CD4-positive, alpha-beta memory T cell (primary cell): ENCODE measurements at regions not wholly inside any gene's neighbourhood (a gene's known extent, or its start where the extent isn't known, plus 50 kb on each side); places are given as distances from the start of the nearest gene placed in this dataset.
"Not testable (repeated sequence)": the region's sequence is repeated elsewhere in the genome, so short reads cannot be mapped to it uniquely, and the experiment has no call there.

Experiments used
- CTCF ChIA-PET: fragments of 350-600 bp; sonication (Branson Sonifier 250); formaldehyde crosslinking; loops from one replicate; lab custom pipeline; 2021; ENCODE audit warnings: inconsistent platforms; ENCODE audit not compliant: partially characterized antibody; lab: Charles Lee
- POLR2A ChIA-PET: fragments of 350-600 bp; sonication (Branson Sonifier 250); formaldehyde crosslinking; loops from one replicate; lab custom pipeline; 2021; ENCODE audit not compliant: partially characterized antibody; lab: Charles Lee
- DNase-seq, 5 donors: peaks; one replicate each; pipeline versions ENCODE4 v3.0.0 to v3.0.0-alpha.2; 2020 to 2022; ENCODE audit warnings: mixed read lengths in 1 of 5
- H3K27ac ChIP-seq: one replicate; pipeline ENCODE4 v1.7.0; 2013; ENCODE audit warnings: low read depth, low read length
- H3K27me3 ChIP-seq: 2 replicates; pipeline ENCODE4 v1.7.0; 2013; ENCODE audit warnings: mild to moderate bottlenecking, low read length, moderate library complexity; ENCODE audit not compliant: insufficient read depth
- H3K36me3 ChIP-seq: 2 replicates; pipeline ENCODE4 v1.7.0; 2013; ENCODE audit warnings: mild to moderate bottlenecking, low read length, moderate library complexity; ENCODE audit not compliant: insufficient read depth
- H3K4me1 ChIP-seq: 2 replicates; pipeline ENCODE4 v1.7.0; 2013; ENCODE audit warnings: mild to moderate bottlenecking, low read length, moderate library complexity; ENCODE audit not compliant: insufficient read depth
- H3K4me3 ChIP-seq, 2 donors: one replicate each; pipeline ENCODE4 v1.7.0; 2013; ENCODE audit warnings: low read length in 2 of 2, mild to moderate bottlenecking in 1 of 2
- H3K9me3 ChIP-seq, 2 donors: one replicate each; pipeline ENCODE4 v1.7.0; 2013; ENCODE audit warnings: low read length in 2 of 2, control low read depth in 1 of 2; ENCODE audit not compliant: control insufficient read depth in 1 of 2
- H3K27ac Mint-ChIP-seq, 7 donors: one replicate each; pipeline ENCODE4 v1.8.0; 2020 to 2021; ENCODE audit warnings: mixed read lengths in 7 of 7, mild to moderate bottlenecking in 6 of 7, inconsistent platforms in 3 of 7, moderate library complexity in 3 of 7
- H3K27me3 Mint-ChIP-seq, 2 donors: one replicate each; pipeline ENCODE4 v1.8.0; 2020 to 2021; ENCODE audit warnings: mixed read lengths in 2 of 2
- H3K36me3 Mint-ChIP-seq, 2 donors: one replicate each; pipeline ENCODE4 v1.8.0; 2020 to 2021; ENCODE audit warnings: mixed read lengths in 2 of 2, inconsistent platforms in 1 of 2, mild to moderate bottlenecking in 1 of 2
- H3K4me1 Mint-ChIP-seq, 4 donors: one replicate each; pipeline ENCODE4 v1.8.0; 2020 to 2021; ENCODE audit warnings: mixed read lengths in 4 of 4, mild to moderate bottlenecking in 1 of 4
- H3K4me3 Mint-ChIP-seq, 8 donors: one replicate each; pipeline ENCODE4 v1.8.0; 2020 to 2021; ENCODE audit warnings: mixed read lengths in 8 of 8, mild to moderate bottlenecking in 7 of 8, moderate library complexity in 6 of 8, inconsistent platforms in 3 of 8
- H3K9me3 Mint-ChIP-seq, 8 donors: one replicate each; pipeline ENCODE4 v1.8.0; 2020 to 2021; ENCODE audit warnings: mixed read lengths in 8 of 8, mild to moderate bottlenecking in 5 of 8, inconsistent platforms in 3 of 8, moderate library complexity in 1 of 8
- intact Hi-C: fragments of 100-400 bp; cut with micrococcal nuclease; formaldehyde crosslinking; loops from one replicate; pipeline ENCODE4 v1.15.1; 2023

DNA sequence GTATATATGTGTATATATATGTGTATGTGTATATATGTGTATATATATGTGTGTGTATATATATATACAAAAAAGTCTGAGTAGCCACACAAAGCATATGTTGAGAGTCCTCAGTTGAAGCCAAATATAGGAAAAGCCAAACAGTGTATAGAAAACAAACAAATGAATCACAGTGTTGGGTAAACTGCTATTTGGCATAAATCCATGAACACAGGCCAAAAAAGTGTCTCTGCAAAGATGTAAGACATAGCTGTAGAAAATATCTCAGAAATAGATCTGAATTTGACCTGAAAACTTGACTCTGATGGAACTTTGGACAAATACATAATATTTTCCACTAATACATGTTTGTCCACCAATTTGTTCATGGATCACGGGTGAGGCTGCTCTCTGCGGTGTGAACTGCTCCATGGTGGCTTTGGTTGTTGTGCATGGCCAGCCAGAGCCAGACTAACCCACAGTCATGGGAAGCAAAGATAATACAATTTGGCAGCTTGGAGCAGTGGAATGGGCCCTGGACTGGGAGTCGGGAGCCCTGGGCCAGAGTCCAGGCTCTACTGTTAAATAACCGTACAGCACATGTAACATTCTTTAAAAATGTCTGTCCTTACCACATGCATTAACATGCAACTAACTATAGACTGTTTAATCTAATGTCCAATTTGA is 76.9 kb upstream of the EED start:
- intact Hi-C loops, result no loop called here
- Histone ChIP-seq H3K4me3 (no peak overlapping the region), H3K4me1 (no peaks in the 10 kb centered on the region), H3K27me3 (no peaks in the 10 kb centered on the region), H3K36me3 (no peaks in the 10 kb centered on the region), H3K27ac (no peak overlapping the region), H3K9me3 (no peaks in the 10 kb centered on the region)
- Mint-ChIP-seq H3K36me3 (no peaks in the 10 kb centered on the region), H3K4me3 (no peak overlapping the region), H3K27me3 (no peaks in the 10 kb centered on the region), H3K4me1 (no peaks in the 10 kb centered on the region), H3K9me3 (peaks cover 0 to 2% (median 0%) of the 10 kb centered on the region in 8 donors), H3K27ac (no peak overlapping the region)
- ChIA-PET CTCF (interaction anchor here (1.1 to 1.2 kb wide), 2 partner anchors 26 to 125 kb away, joined by 3 to 5 read pairs; no protein-coding TSS in a partner anchor), POLR2A (interaction anchor here (0.7 kb wide), 1 partner anchor 50 kb away, joined by 4 read pairs; no protein-coding TSS in a partner anchor)
- no peak for DNase-seq

DNA sequence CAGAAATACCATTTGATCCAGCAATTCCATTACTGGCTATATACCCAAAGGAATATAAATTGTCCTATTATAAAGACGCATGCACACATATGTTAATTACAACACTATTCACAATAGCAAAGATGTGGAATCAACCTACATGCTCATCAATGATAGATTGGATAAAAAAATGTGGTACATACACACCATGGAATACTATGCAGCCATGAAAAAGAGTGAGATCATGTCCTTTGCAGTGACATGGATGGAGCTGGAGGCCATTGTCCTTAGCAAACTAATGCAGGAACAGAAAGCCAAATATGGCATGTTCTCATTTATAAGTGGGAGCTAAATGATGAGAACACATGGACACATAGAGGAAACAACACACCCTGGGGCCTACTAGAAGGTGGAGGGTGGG is 78.3 kb upstream of the EED start:
- H3K27me3 Mint-ChIP-seq, H3K36me3 ChIP-seq, H3K4me3 Mint-ChIP-seq, H3K4me1 ChIP-seq, H3K27ac Mint-ChIP-seq, DNase-seq, POLR2A ChIA-PET, H3K27ac ChIP-seq, H3K27me3 ChIP-seq, intact Hi-C loops, H3K4me3 ChIP-seq, H3K9me3 Mint-ChIP-seq, CTCF ChIA-PET, H3K4me1 Mint-ChIP-seq, H3K36me3 Mint-ChIP-seq, H3K9me3 ChIP-seq: not testable (repeated sequence)

DNA sequence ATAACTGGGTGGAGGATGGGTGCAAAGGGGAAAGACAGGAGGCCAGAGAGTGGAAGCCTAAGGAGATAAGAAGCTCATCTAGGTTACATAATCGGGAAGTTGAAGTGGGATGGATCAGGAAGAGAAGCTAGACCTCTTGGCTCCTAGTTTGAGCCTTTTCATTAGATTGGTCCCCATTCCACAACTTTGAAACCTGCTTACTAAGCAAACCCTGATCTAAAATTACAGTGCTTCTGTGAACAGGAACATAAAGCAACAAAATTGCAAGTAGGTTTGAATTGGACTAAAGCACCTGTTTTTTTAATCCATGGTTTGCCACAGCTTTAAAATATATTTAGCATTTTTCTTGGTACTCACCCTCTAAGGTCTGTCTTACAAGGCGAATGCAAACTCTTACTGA is 80.4 kb upstream of the EED start:
- ChIA-PET POLR2A (interaction anchor here (1.1 to 1.6 kb wide), 2 partner anchors 13 to 101 kb away, joined by 3 to 4 read pairs; no protein-coding TSS in a partner anchor), CTCF (interaction anchor here (1.5 to 2.0 kb wide), 2 partner anchors 12 to 30 kb away, joined by 4 to 8 read pairs; no protein-coding TSS in a partner anchor)

DNA sequence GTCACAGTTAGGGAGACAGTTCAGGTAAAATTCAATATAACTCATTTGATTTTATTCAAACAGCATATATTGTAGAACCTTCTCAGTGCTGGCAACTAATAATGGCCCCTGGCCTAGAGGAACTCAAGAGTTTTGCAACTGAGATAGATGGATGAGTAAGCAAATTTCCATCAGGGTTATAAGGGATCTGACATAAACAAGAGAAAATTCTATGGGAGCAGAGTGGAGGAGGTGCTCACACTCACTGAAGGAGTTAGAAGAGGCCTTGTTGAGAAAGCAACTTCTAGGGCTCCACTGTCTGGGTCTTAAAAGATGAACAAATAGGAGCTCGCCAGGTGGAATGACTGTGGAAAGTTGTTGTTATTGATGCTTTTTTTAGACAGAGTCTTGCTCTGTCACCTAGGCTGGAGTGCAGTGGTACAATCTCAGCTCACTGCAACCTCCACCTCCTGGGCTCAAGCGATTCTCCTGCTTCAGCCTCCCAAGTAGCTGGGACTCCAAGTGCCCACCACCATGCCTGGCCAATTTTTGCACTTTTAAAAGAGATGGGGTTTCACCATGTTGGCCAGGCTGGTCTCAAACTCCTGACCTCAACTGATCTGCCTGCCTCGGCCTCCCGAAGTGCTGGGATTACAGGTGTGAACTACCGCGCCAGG is 81.2 kb upstream of the EED start:
- H3K4me1 ChIP-seq, H3K9me3 ChIP-seq, H3K36me3 Mint-ChIP-seq, H3K27ac ChIP-seq, DNase-seq, H3K4me3 Mint-ChIP-seq, H3K27me3 ChIP-seq, intact Hi-C loops, H3K27ac Mint-ChIP-seq, H3K27me3 Mint-ChIP-seq, H3K36me3 ChIP-seq, H3K4me3 ChIP-seq, H3K4me1 Mint-ChIP-seq, H3K9me3 Mint-ChIP-seq: not testable (repeated sequence)
- ChIA-PET CTCF (interaction anchor here (1.4 to 2.0 kb wide), 2 partner anchors 30 to 31 kb away, joined by 3 to 8 read pairs; no protein-coding TSS in a partner anchor), POLR2A (interaction anchor here (1.6 kb wide), 1 partner anchor 12 kb away, joined by 3 read pairs; no protein-coding TSS in a partner anchor)

More for the DNA sequence above, 80.4 kb upstream of the EED start:
- no peaks in the 10 kb centered on the region for H3K4me1 ChIP-seq
- no peaks in the 10 kb centered on the region for H3K36me3 ChIP-seq
- H3K4me3 ChIP-seq, result no peak overlapping the region
- intact Hi-C loops, result no loop called here
- no peaks in the 10 kb centered on the region for H3K27me3 ChIP-seq
- Mint-ChIP-seq H3K27me3 (no peaks in the 10 kb centered on the region), H3K9me3 (peaks cover 0 to 2% (median 0%) of the 10 kb centered on the region in 8 donors), H3K4me1 (peaks cover 0 to 4% (median under 1%) of the 10 kb centered on the region in 4 donors), H3K27ac (no peak overlapping the region), H3K36me3 (no peaks in the 10 kb centered on the region), H3K4me3 (no peak overlapping the region)
- no peaks in the 10 kb centered on the region for H3K9me3 ChIP-seq
- no peak for DNase-seq
- no peak overlapping the region for H3K27ac ChIP-seq

DNA sequence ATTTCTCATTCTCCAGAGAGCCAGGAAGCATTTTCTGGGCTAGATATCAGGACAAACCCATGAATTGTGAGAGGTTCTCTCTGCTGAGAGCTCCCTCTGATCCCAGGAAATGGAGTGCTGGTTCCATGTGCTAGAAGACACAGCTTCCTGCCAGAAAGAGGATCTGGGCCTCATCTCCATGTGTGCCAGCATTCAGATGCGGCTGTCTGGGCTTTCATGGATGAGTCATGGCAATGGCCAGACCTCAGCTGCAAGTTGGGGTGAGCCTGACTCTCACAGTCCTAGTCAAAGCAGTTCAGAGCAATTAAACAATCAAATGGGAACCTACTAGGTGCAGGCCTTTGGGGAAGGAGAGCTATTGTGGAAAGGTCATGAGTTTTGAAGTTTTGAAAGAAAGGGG is 82.3 kb upstream of the EED start:
- Mint-ChIP-seq H3K27me3 (no peaks in the 10 kb centered on the region), H3K4me3 (no peak overlapping the region), H3K9me3 (peaks cover 0 to 2% (median 0%) of the 10 kb centered on the region in 8 donors), H3K4me1 (peaks cover 0 to 4% (median 2%) of the 10 kb centered on the region in 4 donors), H3K27ac (no peak overlapping the region), H3K36me3 (no peaks in the 10 kb centered on the region)
- Histone ChIP-seq H3K27me3 (no peaks in the 10 kb centered on the region), H3K4me1 (no peaks in the 10 kb centered on the region), H3K4me3 (no peak overlapping the region), H3K27ac (no peak overlapping the region), H3K36me3 (no peaks in the 10 kb centered on the region), H3K9me3 (no peaks in the 10 kb centered on the region)
- ChIA-PET CTCF (interaction anchor here (1.4 kb wide), 2 partner anchors 14 to 31 kb away, joined by 3 read pairs; no protein-coding TSS in a partner anchor), POLR2A (no interaction called here)
- no peak for DNase-seq
- intact Hi-C loops, result no loop called here

DNA sequence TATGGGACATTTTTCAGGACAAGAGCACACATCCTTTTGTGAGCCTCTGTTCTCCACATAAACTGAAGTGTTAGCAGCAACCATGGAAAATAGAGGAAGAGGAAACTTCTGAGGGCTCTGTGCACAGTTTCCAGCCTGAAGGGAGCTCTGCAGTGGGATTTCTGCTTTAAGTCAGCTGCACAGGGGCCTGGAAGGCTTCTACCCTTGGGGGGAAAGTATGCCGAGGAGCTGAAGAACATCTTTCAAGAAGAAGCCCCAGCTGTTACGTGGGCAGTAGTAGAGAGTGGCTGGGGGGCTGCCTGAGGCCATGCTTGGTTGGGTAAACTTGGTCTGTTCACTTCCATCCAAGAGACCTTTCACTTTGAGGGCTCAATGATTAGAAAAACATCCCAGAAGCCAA is 82.7 kb upstream of the EED start:
- intact Hi-C loops, result no loop called here
- Histone ChIP-seq H3K4me3 (no peak overlapping the region), H3K36me3 (no peaks in the 10 kb centered on the region), H3K4me1 (no peaks in the 10 kb centered on the region), H3K9me3 (no peaks in the 10 kb centered on the region), H3K27ac (no peak overlapping the region), H3K27me3 (no peaks in the 10 kb centered on the region)
- no peaks in the 10 kb centered on the region for H3K27me3 Mint-ChIP-seq
- H3K36me3 Mint-ChIP-seq, result no peaks in the 10 kb centered on the region
- peaks cover 0 to 4% (median 2%) of the 10 kb centered on the region in 4 donors for H3K4me1 Mint-ChIP-seq
- H3K9me3 Mint-ChIP-seq, result peaks cover 0 to 2% (median 0%) of the 10 kb centered on the region in 8 donors
- CTCF ChIA-PET, result interaction anchor here (1.4 to 1.6 kb wide), 3 partner anchors 14 to 120 kb away, joined by 3 to 5 read pairs (median 3); no protein-coding TSS in a partner anchor
- no peak overlapping the region for H3K27ac Mint-ChIP-seq
- H3K4me3 Mint-ChIP-seq, result no peak overlapping the region
- DNase-seq, result no peak
- POLR2A ChIA-PET, result no interaction called here

DNA sequence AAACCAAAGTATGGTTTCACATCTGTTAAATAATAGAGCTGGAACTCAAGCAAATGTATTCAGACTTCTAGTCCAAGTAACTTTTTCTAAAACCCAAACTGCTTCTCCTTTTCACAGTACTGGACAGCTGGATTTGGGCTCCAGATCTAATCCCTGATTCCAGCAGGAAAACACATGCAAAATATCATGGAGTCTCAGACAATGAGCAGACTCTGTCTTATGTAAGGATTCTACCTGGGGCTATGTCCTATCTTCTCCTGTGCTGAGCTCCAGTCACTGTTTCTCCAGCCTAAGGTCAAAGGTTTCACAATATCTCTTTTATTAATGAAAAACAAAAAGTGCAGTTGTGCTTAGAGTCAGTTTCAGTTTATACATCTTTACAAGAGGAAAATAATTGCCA is 83.2 kb upstream of the EED start:
- Mint-ChIP-seq H3K27ac (no peak overlapping the region), H3K4me3 (no peak overlapping the region), H3K9me3 (peaks cover 0 to 1% (median 0%) of the 10 kb centered on the region in 8 donors), H3K4me1 (peaks cover 0 to 4% (median 2%) of the 10 kb centered on the region in 4 donors), H3K36me3 (no peaks in the 10 kb centered on the region), H3K27me3 (no peaks in the 10 kb centered on the region)
- no peak for DNase-seq
- H3K9me3 ChIP-seq, result no peaks in the 10 kb centered on the region
- intact Hi-C loops, result no loop called here
- no peaks in the 10 kb centered on the region for H3K4me1 ChIP-seq
- H3K27ac ChIP-seq, result no peak overlapping the region
- no peaks in the 10 kb centered on the region for H3K27me3 ChIP-seq
- ChIA-PET CTCF (interaction anchor here (0.7 to 1.6 kb wide), 3 partner anchors 13 to 119 kb away, joined by 3 to 5 read pairs (median 3); no protein-coding TSS in a partner anchor), POLR2A (no interaction called here)
- H3K36me3 ChIP-seq, result no peaks in the 10 kb centered on the region
- no peak overlapping the region for H3K4me3 ChIP-seq
